NCI-H1048 (cell line): ENCODE measurements at regions not wholly inside any gene's neighbourhood (a gene's known extent, or its start where the extent isn't known, plus 50 kb on each side); places are given as distances from the start of the nearest gene placed in this dataset.
"Not testable (repeated sequence)": the region's sequence is repeated elsewhere in the genome, so short reads cannot be mapped to it uniquely, and the experiment has no call there.

Source experiments
- DNase-seq: peaks from one replicate; lab custom pipeline; 2025; lab: John Stamatoyannopoulos, UW

DNA sequence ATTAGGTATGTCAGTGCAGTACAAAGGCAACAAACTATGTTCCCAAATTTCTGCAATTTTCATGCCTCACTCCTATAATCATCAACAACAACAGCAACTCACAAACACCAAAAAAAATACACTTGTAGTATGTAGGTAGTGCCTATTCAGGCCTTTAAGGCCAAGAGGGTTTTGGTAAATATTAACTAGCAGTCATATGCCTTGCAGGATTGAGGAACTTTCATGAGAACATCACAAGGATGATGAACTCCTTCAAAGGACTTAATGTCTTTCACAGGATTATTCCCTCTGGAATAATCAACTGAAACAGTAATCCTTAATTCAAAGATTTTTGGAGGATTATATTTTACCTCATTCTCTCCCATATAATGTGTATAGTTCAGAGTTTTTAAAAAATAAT, 293.8 kb downstream of the NOVA1 start:
- no peak for DNase-seq

DNA sequence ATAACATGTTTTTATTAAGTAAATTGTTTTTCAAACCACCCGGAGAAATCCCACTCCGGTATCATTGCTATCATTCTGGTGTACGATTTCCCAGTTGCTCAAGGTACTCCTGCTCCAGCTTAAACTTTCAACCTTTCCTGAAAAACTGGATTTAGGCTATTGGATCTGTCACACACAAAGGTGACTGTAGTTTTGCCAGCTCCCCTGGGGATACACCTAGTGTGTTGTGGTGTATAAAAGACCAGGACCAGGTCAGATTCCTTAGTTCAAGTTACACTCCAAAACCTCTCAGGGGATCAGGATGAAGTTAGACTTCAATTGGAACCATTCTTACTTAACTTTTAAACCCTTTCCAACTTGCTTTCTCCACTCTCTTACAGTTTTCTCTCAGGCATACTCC, 303.9 kb downstream of the NOVA1 start:
- no peak for DNase-seq

DNA sequence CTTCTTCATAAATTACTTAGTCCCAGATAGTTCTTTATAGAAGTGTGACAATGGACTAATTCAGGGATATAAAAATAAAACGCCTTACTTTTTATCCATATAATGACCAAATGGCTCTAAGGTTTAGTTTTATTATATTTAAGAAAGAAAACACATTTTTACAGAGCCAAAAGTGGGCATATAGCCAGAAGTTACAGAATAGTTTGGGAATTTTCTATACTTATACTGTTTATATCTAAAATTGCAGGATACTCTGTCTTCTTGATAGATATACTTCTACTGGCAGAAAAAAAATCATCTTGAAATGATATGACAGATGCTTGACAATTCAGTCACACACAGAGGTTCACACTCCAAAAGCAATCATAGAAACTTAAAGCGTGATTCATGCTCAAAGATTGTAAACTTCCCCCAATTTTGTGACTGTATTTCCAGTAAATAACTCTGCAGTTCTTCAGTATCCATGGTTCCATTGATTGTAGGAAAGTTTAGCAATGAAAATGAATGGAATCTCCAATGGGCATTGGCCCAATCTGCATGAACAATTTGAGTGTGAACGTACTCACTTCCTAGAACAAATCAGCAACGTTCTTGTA, 307.8 kb downstream of the NOVA1 start:
- no peak for DNase-seq

DNA sequence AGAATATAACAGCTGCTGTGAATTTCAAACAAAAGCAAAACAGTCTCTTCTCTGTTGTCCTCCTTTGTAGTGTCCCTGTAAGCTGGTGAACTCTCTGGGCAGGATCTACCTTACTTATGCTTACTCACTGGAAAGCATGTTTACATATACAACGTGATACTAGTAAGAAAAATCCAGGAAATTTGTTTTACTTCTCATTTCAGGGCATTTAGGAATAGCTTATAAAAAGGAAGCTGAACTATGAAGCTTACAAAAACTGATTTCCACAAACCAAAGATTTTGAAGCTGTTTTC, 311.0 kb downstream of the NOVA1 start:
- DNase-seq: no peak

DNA sequence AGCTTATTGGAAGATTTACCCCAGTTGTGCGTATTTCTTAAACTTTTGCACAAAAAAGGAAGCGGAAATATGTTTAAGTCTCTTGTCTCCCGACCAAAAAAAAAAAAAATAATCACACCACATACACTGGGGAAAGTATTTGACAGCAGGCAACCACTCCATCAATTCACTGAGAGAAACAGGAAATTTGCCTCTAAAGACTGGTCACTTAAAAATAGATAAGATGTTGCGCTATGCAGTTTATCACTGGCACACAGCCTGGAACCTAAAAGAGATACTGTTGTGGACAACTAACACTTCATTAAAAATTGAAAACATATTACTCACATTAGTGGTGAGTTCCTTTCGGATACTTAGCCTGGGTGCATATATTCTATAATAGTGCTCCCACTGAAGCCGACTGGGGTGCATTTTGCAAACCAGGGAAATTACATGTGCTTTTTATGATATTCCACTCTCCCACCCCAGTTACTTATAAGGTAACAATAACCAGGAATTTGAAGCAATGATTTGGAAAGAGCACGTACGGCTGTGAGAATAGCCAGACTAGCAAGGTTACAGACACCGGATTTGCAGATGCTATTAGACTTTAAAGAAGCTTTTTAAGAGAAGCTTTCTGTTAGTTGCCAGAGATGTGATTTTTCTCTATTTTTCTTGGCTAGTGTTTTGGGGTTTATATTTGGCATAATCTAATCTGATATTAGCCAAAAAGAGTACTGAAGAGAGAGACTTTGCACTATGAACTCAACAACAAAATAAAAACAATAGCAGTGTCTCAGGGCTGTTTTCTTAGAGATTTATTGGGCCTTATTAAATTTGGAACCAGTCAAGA, 311.5 kb downstream of the NOVA1 start:
- DNase-seq: no peak

DNA sequence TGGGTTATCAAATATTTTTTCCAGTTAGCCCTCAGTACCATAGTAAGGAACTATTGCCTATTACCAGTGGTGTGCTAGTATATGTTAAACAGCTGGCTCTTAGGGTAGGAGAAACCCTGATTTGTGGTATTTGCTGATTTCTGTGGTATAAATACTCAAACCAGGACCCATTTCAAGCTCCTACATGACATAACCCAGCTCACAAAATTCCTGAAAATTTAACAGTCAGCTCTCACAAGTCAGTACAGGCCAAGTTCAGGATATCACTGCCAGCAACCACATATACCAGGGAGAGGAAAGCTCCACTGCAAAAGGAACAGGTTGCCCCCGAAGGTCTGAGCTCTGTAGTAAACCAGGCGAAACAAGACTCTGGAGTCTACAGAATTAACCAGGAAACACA, 315.3 kb downstream of the NOVA1 start:
- no peak for DNase-seq

DNA sequence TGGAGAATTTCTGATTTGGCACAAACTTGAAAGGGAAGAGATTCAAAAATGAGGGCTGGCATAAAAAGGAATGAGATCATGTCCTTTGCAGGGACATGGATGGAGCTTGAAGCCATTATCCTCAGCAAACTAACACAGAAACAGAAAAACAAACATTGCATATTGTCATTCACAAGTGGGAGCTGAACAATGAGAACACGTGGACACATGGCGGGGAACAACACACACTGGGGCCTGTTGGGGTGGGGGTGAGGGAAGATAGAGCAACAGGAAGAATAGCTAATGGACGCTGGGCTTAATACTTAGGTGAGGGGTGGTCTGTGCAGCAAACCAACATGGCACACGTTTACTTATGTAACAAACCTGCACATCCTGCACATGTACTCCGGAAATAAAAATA, 315.8 kb downstream of the NOVA1 start:
- not testable (repeated sequence) for DNase-seq

DNA sequence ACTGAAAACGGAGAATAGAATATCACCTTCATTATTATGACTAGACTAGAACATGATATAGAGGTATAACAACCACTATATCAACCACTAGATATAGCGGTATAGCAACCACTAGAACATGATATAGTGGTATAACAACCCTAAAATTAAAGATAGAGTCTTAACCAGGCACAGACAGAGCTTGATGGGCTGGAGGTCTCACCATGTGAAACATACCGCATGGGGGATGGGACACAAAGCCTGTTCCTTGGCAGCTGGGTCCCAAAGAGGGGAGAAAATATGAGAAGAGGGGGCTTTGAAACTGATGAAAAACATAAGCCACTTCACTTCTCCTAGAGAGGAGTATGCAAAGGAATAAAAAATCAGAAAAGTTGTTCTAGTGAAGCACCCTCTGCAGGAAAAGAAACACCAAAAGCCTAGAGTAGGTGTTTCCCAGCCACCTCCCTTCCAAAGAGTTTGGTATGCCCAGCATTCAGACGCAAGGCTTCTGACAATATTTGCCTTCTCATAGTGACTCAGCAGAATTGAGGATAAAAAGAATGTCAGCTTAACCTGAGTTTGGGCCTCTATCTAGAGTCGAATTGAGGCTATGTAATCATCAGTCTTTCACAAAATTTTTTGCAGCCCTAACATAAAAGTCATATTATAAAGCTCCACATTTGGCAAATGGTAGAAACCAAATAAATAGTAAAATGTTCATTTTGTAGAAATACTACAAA, 316.4 kb downstream of the NOVA1 start:
- DNase-seq: no peak

DNA sequence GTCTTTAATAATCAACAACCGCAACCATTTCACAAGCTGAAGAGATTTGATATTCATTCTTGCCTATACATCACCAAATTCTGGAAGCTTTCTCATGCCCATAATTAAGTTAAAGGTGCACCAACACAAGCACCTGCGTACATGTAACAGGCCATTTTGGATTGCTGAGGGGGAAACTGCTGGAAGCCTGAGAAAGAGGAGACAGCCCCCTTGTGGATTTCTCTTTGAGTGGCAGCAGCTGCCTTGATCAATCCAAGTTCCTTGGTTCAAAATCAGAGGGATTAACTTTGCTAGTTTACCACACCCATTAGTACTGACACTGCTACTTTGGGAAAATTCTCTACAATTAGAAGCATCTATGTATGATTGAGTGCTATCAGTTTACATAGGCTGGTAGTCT, 321.1 kb downstream of the NOVA1 start:
- DNase-seq: no peak

DNA sequence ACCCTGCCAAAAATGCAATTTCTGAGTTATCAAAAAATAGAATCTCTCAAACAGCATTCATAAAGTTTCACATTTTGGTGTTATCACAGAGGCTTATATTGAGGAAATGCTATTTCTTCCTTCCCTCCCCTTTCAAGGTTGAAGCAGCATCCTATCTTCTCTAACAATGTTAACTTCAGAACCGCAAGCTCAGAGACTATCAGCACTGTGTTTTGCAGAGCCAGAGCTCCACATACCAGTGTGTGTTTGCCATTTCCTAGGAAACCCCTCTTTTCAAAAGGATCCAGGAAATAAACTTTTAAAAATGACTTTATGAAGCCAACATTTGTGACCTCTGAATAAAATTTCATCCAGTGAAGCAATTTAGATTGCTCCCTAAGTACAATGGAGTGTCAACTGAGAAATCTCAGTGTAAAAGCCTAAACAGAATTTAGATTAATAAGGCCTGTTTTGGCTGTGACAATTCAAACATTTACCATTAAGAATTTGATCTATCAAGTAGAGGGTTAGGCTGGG, 332.6 kb downstream of the NOVA1 start:
- DNase-seq: no peak

DNA sequence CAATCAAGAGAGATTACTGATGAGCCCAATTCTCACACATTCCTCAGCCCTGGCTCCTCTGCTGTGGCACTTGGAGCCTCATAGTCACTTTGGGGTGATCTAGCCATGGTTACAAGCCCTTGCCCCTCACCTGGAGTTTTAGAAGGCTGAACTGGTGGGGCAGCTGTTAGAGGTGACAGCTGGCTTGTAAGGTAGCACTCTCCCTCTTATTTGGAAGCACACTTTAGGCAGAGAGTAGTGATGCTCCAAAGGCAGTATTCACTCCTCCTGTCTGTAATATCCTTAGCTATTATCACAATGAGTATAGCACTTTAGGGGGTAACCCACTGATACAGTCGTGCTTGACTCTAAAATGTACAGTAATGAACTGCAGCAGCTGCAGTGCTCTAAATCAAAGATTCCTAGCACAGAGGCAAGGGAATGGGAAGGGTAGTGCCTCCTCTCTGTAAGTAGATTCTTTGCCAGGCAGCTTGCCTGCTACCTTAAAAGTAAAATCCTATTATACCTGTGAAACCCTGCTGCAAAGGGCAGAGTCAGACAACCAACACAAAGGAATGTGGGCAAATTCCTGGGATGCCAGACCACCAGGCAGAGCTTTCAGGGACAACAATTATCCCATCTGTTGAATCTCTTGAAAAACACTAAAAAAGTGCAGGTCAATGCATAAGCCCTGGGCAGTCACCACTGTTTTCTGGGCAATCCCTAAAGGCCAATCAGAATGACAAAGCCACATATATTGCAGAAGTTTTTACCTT, 336.3 kb downstream of the NOVA1 start:
- DNase-seq: no peak

DNA sequence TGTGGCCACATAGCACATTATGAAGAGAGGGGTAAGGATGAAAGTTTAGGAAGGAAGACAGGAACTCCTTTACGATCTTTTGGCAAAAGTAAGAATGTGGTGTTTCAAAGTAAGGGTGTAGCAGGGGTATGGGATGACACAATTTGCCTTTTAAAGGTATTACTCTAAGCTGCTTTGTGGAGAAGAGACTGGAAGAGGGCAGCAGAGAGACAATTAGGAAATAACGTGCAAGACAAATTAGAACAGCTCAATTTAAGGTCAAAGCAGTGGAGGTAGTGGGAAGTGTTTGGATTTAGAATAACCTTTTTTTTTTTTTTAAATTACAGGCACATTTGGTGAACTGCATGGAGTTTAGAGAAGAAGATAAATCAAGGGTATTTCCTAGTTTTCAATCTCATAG, 342.6 kb downstream of the NOVA1 start:
- DNase-seq: no peak

DNA sequence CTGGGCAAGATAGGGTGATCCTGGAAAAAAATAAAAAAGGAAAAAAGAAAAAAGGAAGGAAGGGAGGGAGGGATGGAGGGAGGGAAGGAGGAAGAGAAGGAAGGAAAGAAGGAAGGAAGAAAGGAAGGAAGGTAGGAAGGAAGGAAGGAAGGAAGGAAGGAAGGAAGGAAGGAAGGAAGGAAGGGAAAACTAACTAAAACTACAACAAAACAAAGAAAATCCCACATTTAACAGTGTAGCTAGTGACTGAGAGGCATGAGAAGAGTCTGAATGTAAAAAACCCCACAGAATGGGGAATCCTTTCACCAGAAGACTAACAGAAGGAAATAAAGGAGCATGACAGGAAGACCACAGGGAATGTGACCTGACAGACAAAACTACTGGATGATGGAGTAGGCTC, 345.7 kb downstream of the NOVA1 start:
- DNase-seq: no peak

DNA sequence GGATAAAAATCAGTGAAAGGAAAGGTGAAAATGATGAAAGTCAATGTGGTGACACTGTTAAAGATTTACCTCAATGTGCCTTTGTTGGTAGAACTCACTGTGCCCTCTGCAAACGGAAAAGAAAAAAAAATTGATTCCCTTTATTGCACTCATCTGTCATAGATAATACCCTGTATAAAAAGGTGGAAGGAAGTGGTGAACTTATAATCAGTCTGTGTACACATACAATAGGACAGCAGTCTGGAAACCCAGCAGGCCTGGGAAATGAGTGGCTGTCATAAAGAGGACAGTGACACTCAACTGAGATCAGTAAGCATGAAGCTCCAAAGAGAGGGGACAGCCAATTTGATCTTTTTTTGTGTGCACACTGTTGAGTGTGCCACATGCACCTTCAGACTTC, 364.7 kb downstream of the NOVA1 start:
- no peak for DNase-seq

DNA sequence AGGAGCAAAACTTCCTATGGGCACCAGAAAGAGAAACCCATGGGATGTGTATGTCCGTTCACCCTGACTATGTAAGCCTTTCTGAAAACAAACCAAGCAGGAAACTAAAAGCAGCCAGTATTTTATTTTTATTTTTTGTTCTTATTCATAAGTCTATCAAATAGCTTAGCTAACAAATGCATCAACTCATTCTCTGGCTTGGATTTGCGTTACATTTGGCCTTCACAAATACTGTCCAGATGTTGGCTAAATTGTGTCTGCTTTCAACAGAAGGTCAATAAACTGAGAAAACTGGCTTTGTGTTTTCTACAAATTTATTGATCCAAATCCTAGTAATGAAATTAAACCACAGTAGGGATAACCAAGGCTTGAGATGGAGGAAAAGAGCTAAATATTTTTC, 379.0 kb downstream of the NOVA1 start:
- no peak for DNase-seq

DNA sequence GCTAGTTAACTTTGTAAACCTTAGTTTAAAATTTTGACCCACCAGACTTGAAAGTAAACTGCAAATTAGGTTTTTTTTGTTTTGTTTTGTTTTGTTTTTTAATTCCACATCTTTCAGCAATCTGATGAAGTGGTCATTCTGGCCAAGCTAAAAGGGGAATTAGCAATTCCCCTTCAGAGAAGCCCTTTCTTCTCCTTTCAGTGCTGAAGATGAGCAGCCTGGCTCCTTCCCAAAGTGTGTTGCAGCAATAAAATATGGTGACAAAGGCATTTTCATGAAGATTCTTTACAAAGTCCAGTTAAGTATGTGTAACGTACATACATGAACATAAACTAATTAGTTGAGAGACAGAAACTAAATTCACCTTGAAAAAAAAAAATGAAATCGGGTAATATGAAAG, 380.1 kb downstream of the NOVA1 start:
- no peak for DNase-seq

DNA sequence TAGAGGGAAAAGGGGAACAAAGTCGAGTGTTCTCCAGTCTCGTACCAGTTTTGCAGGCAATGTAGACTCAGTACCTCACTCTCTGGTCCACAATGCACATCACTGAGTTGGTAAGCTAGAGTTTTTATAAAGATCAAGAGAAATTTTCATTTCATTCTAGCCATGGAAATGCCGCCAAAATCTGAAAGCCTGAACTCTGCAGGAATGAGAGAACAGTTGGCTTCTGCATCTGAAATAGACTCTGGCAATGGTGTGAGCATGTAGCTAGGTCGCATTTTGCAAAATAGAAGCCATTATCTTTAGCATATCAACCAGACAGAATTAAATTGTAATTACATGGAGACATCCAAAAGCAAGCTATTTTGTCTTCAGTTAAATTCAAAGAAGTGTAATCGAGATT, 381.0 kb downstream of the NOVA1 start:
- no peak for DNase-seq

DNA sequence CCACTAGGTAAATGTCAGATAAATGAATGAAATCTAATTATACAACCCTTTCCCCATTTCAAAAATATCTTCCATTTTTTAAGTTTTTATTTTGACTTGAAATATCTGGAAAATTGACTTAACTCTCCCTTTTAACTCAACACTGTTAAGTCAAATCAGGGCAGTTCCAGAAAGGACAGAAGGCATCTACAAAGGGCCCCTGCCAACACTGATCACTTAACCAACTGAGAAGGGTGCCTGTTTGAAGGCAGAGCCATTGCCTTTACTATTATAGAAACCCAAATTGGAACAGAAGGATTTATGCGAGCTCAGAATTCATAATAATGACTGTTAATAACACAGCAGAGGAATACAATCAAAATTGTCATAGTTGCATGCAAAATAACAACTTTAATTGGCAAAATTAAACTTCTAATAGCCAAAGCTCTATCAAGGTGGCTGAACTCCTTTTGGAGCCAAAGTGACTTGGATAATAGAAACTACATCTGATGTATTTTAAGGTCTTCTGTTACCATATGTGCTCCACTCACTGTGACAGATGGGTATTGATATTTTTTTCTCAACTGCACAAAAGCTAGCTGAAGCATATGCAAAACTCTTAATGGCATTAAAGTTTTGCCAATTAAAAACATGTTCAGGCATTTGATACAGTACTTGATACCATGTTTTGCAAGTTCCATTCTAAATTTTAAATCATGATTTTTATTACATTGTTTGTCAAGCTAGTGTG, 383.8 kb downstream of the NOVA1 start:
- DNase-seq: no peak

DNA sequence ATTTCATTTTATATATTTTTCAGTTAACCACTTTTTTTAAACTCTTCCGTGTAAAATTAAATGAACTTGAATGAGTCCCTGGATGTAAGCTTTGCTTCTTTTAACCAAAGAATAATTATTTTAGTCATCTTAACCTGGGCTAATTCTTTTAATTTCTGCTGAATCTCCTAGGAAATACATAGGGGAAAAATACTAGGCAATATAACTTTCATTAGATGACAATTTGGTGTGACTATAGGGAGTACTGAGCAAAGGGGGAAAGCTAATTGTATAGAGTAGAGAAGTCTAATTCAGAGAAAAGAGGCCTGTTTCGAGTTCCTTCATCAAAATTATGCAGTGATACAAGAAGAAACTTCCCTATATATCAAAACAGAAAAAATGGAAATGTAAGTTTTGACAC, 388.1 kb downstream of the NOVA1 start:
- DNase-seq: no peak

DNA sequence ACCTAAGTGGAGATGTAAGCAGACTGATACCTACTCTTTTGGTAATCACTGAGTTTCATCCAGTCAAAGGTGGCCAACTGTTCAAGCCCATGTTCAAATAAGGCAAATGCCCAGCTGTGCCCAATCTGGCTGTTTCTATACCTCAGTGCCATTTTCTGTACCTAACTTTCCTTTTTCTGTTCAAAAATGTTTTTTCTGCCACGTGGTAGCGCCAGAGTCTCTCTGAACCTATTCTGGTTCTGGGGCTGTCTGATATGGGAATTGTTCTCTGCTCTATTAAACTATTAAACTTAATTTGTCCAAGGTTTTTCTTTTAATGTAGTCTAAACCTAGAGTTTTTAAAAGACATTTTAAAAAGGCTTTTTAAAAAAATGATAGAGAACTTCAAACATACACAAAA, 391.2 kb downstream of the NOVA1 start:
- no peak for DNase-seq

DNA sequence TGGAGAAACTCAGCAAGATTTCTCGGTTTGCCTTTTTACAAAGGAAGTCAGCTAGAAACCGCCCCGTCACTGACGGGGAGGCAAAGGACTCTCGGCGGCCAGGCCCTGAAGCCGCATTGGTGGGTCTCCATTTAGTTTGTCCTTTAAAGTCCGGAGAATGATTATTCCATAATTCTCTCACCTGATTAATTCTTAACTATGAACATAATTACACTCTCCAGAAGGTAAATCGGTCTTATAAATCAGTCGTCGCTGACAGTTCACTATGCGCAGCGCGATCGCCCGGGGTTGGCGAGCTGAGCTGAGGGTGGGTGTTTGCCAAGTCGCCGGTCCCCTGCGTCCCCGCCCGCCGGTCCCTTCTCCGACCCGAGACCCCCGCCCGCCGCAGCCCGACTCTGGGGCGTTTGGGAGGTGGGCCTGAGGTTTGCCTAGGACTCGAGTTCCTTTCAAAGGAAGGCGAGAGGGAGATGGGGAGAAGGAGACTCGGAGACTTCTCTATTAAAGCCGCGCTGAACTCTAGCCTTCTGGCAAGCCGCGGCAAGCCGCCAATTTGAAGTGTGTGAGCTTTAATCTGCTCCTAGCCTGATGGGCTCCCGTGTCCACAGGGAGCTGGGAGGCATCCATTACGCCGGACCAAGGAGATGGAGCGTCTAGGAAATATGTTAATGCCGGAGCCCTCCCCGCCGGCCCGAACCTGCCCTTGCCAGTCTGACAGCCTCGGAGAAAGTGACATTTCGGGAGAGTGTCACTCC, 392.9 kb downstream of the NOVA1 start:
- DNase-seq: no peak
